GM19397 (cell line): ENCODE measurements at regions not wholly inside any gene's neighbourhood (a gene's known extent, or its start where the extent isn't known, plus 50 kb on each side); places are given as distances from the start of the nearest gene placed in this dataset.

Experiments
- ATAC-seq: cut with Tn5 transposase; IDR thresholded peaks from one replicate; pipeline ENCODE4 v1.9.1; 2021; ENCODE audit warnings: mild to moderate bottlenecking, moderate library complexity; ENCODE audit not compliant: unreplicated experiment

DNA sequence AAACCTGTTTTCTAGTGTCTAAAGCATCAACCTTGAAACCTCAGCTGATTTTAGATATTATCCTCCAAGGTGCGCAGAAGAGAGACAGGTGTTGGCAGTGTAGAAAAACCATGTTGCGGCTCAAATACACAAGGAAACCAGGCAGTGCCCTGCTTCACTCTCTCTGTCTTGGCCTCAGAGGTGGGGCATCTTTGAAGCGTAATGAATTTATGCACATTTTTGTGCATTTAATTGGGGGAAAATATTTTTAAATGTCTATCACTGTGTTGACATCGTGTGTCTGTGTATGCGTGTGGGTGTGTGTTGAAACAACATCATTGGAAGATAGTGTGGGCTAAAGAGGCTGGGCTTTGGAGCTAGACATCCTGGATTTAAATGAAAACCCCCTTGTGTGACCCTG is 334.0 kb upstream of the CHD6 start:
- no peak for ATAC-seq

GRCh38 chr20:41951615-41952014 is 333.4 kb upstream of the CHD6 start:
- no peak for ATAC-seq

GRCh38 chr20:41939659-41940058 is 321.5 kb upstream of the CHD6 start:
- ATAC-seq: no peak

DNA sequence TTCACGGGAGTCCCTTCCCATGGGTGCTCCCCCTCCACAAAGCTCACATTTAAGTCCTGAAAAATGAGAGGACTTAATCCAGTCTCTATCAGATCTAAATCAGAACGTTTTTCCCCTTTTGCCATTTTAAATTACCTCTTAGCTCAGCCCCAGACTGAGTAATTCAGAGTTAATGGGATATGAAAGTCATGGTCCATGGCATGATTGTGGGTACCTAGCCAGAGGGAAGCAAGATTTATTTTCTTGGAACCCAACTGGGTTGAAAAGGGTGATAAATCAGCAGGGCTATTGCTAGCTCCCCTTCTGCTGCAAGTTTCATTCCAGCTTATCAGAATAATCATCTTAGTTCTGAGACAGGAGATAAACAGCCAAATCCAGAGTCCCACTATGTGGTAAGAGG is 320.2 kb upstream of the CHD6 start:
- no peak for ATAC-seq

DNA sequence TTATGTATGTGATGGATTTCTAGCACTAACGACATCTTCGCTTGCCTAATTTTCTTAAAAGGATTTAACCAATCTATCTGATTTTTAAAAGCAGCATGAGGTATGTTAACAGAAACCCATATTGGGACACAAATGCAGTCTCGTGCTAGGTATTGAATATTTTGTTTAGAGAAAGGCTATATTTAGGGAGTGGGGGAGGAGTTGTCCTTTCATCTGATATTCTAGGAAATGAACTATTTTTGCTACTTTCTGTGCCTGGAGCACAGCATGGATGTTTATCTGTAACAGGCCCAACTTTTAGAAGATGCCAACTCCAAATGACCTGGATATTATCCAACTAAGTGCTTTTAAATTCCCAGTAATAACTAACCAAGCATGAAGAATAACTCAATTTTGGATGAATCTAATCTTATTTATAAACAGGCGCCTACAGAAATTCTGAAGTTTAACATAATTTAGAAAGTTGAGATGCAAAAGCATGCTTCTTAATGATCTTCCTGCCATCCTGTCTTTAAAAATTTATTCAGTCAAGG is 317.1 kb upstream of the CHD6 start:
- ATAC-seq: no peak

- ATAC-seq: no peak
These were observed 314.3 kb upstream of the CHD6 start for GRCh38 chr20:41932431-41932830.

GRCh38 chr20:41927655-41928054 is 309.5 kb upstream of the CHD6 start:
- ATAC-seq: no peak

DNA sequence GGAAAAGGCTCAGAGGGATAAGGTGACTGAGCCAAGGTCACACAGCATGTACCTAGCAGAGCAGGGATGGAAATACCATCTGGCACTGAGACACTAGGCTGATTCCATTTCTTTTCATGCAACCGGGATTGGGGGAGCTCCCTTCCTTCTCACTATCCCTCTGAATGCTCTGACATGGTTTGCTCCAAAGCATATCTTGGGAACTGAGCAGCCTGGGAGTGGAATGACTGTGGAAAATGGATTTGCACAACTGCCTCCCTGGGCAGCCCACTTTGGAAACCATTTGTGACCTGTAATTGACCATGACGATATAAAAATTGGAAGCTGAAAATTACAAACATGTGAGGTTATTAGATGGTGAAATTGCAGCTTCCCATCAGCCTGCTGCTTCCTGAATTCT is 309.0 kb upstream of the CHD6 start:
- no peak for ATAC-seq

- ATAC-seq: no peak
These were observed 307.3 kb upstream of the CHD6 start for GRCh38 chr20:41925476-41925875.

GRCh38 chr20:41923624-41924023 is 305.4 kb upstream of the CHD6 start:
- no peak for ATAC-seq

DNA sequence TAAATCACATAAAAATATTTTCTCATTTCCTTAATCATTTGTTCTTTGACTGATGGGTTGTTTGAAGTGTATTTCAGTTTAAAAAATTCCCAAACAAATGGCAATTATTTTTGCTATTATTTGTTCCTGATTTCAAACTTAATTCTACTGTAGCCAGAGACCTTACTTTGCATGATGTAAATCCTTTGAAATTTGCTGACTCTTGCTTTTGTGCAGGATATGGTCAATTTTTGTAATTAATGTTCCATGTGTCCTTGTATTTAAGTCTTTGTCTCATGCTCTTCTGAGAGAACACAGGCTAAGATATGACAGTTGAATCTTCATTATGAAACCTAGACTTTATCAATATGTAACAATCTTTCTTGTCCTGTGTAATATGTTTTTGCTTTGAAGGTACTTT is 295.0 kb upstream of the CHD6 start:
- ATAC-seq: no peak

GRCh38 chr20:41910558-41910957 is 292.4 kb upstream of the CHD6 start:
- no peak for ATAC-seq

GRCh38 chr20:41905199-41905598 is 287.0 kb upstream of the CHD6 start:
- no peak for ATAC-seq

DNA sequence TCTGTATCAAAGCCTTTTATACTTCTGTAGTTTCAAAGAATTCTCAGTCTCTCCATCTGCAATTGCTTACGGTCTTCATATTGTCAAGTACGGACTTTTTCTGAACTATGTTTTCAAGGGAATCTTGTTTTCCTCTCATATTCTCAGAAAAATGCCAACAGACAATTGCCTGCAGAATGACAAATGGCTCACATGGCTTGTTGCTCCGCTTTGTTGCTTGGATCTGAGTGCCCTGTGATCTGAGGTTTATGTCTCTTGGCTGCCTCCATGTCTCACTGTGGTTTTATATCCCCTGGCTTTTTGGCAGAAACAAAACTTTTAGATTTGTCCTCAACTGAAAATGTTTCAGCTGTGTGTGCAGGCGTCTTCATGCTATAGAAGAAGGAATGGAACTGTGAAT is 285.4 kb upstream of the CHD6 start:
- no peak for ATAC-seq

GRCh38 chr20:41902346-41902745 is 284.2 kb upstream of the CHD6 start:
- ATAC-seq: no peak

DNA sequence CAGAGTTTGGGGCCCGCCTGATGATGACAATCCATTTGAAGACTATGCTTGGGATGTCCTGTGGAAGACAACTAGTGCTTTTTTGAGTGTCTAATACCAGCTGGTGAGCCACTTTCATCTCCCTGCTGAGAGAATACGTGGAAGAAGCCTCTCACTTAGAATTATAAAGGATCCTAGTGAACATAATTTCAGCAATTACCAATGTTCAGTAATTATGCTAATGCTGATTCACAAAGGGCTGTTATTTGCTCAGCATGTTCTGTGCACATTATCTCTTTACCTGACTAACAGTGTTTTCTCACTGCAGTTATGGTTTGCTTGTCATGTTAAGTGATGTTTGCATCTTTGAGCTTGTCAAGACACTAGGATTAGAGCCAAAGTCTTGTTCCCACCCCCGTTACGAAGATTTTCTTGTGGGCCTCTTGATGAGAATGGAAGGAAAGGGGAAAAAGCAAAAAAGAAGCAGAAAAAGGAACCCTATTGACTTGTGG is 282.1 kb upstream of the CHD6 start:
- ATAC-seq: no peak

GRCh38 chr20:41897708-41898107 is 279.5 kb upstream of the CHD6 start:
- ATAC-seq: no peak

GRCh38 chr20:41895241-41896032 is 277.3 kb upstream of the CHD6 start:
- ATAC-seq: no peak

GRCh38 chr20:41894255-41894963 is 276.2 kb upstream of the CHD6 start:
- ATAC-seq: no peak

DNA sequence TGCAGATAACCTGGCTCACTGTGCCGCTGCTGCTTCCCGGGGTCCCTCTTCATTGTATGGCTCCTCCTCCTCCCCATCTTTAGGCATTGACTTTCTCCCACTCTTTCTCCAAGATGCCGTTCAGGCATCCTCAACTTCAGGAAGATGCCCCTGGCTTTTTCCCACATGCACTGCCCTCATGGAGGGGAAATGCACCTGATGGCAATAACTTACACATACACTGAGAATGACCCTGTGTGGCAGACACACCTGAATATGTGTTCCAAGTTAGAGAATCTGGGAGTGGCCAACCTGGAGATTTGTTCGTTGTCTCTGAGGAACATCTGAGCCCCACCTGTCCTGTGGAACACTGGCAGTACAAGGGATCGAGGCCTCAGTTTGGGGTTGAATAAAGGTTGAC is 273.9 kb upstream of the CHD6 start:
- ATAC-seq: no peak

DNA sequence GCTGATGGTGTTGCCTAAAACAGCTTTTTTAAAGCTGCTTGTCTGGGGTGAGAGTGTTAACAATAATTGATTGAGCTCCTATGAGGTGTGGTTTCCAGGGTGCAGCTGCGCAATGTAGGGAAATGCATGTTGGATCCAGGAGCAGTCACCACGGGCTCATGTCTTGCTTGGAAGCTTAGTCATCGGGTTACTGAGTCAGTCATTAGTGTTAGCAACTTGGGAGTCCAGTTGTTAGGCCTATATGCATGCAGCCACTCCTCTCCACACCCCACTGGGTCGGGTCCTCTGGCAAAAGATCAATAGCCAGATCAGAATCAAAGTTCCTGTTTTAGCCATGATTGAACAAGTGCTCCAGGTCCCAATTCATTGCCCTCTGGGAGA is 271.7 kb upstream of the CHD6 start:
- ATAC-seq: no peak
